ENCODE measurements at regions not wholly inside any gene's neighbourhood (a gene's known extent, or its start where the extent isn't known, plus 50 kb on each side); places are given as distances from the start of the nearest gene placed in this dataset.

DNA sequence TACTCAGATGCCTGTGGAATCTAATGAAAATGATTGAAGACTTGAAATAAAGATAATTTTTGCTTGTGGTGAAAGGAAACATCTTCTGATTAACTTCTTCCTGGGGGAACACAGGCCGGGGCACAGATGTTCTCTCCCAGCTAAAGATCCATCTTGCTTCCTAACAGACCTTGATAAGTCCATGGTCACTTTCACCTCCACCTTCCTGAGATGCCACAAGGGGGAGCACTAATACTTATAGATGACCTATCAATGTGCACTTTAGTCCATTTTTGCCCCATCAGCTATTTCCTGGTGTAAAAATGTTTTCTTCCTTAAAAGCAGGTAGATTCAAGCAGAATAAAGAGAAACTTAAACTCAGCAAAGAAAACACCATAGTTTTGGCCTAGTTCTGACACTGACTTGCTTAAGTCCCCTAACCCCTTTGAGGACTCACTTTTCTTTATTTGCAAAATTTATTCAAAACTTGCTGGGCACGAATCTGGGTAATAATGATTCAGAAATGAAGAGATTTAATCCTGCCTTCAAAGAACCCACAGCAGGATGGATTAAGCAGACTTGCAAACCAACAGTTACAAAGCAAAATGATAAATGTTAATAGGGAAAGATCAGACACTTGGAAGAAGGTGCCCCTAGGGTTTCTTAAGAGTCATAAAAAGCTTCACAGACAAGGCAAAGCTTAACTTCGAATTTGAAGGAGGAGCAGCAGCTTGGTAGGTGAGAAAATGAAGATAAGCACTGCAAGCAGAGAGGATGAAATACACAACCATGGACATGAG is 158.7 kb downstream of the RAB38 start:
- Histone ChIP-seq H3K4me1 (no peaks in the 10 kb centered on the region), H3K27ac (no peak overlapping the region), H3K9me3 (no peaks in the 10 kb centered on the region), H3K36me3 (replicated peaks in 1 of 2; ENCODE audit: insufficient read depth in 1 of 2, low read depth in 2 of 2) (no peaks in the 10 kb centered on the region), H3K4me3 (no peak overlapping the region), H3K27me3 (no peaks in the 10 kb centered on the region)
- intact Hi-C loops (cut with DNase I): no loop called here
- DNase-seq (peak; percentile 81 to 92 (median 88)), ATAC-seq (peak; percentile 97)
- TF ChIP-seq POLR2A (IDR thresholded peaks at IDR 0.05): no peak
- TF ChIP-seq, protein P1, sequence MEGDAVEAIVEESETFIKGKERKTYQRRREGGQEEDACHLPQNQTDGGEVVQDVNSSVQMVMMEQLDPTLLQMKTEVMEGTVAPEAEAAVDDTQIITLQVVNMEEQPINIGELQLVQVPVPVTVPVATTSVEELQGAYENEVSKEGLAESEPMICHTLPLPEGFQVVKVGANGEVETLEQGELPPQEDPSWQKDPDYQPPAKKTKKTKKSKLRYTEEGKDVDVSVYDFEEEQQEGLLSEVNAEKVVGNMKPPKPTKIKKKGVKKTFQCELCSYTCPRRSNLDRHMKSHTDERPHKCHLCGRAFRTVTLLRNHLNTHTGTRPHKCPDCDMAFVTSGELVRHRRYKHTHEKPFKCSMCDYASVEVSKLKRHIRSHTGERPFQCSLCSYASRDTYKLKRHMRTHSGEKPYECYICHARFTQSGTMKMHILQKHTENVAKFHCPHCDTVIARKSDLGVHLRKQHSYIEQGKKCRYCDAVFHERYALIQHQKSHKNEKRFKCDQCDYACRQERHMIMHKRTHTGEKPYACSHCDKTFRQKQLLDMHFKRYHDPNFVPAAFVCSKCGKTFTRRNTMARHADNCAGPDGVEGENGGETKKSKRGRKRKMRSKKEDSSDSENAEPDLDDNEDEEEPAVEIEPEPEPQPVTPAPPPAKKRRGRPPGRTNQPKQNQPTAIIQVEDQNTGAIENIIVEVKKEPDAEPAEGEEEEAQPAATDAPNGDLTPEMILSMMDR (IDR thresholded peaks at IDR 0.05): peak; percentile 55 to 90 (median 85)
- 25 to 32% methylated on average over 3 of the region's 3 CpGs for WGBS, 2 donors

DNA sequence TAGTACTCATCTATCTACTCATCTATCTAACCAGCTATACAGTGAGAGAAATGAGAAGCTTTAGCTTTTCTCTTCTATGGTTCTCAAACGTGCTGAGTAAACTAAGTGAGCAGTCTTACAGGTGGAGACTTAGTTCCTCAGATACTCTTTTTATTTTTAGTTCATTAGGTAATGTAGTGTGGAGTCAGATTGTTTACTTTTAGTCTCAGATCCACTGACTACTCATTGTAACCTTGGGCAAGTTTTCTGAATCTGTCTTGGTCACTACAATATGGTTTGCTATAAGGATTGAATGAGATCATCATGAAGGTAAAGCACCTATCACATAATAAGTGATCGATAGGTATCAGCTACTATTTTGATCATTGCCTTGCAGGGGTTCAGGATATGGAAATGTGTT is 160.1 kb downstream of the RAB38 start:
- no peaks in the 10 kb centered on the region for H3K27me3 ChIP-seq
- intact Hi-C loops (cut with DNase I): no loop called here
- H3K27ac ChIP-seq: no peak overlapping the region
- ATAC-seq (no peak), DNase-seq (no peak)
- no peak for TF ChIP-seq POLR2A (IDR thresholded peaks at IDR 0.05)
- TF ChIP-seq, protein P1 (IDR thresholded peaks at IDR 0.05): no peak
- WGBS, 2 donors: 40 to 52% methylated on average over 2 of the region's 2 CpGs
- no peaks in the 10 kb centered on the region for H3K9me3 ChIP-seq
- H3K36me3 ChIP-seq (replicated peaks in 1 of 2; ENCODE audit: insufficient read depth in 1 of 2, low read depth in 2 of 2): no peaks in the 10 kb centered on the region
- H3K4me3 ChIP-seq: no peak overlapping the region
- H3K4me1 ChIP-seq: no peaks in the 10 kb centered on the region

DNA sequence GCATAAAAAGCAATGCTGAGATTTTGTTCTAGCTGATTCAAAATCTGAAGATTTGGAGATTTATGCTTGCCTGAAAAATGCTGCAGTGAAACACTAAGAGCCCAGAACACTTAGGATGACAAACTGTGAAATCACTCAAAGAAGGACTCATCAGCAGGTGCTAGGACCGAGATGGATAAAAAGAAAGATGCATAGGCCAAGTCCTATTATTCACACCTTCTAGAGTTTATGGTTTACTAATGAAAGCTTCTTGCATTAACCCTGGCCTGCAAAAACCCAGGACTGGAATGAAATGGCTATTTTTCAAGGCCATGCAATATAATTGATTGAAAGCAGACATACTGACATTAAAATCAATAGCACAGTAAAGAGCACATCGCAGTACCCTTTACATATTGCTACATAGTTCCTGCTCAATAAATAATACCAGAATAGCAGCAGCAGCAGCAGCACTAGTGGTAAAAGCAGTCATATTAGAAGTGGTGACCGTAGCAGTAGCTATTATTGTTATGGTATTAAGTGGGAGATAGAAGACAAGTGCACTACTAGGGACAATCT is 161.7 kb downstream of the RAB38 start:
- no peak overlapping the region for H3K27ac ChIP-seq
- intact Hi-C loops (cut with DNase I): no loop called here
- no peaks in the 10 kb centered on the region for H3K4me1 ChIP-seq
- H3K27me3 ChIP-seq: no peaks in the 10 kb centered on the region
- no peaks in the 10 kb centered on the region for H3K9me3 ChIP-seq
- H3K4me3 ChIP-seq: no peak overlapping the region
- H3K36me3 ChIP-seq (replicated peaks in 1 of 2; ENCODE audit: insufficient read depth in 1 of 2, low read depth in 2 of 2): no peaks in the 10 kb centered on the region
- no peak for ATAC-seq
- no peak for DNase-seq
- WGBS, 2 donors: 51 to 59% methylated on average over 3 of the region's 3 CpGs
- no peak for TF ChIP-seq POLR2A (IDR thresholded peaks at IDR 0.05)
- TF ChIP-seq, protein P1 (IDR thresholded peaks at IDR 0.05): no peak

DNA sequence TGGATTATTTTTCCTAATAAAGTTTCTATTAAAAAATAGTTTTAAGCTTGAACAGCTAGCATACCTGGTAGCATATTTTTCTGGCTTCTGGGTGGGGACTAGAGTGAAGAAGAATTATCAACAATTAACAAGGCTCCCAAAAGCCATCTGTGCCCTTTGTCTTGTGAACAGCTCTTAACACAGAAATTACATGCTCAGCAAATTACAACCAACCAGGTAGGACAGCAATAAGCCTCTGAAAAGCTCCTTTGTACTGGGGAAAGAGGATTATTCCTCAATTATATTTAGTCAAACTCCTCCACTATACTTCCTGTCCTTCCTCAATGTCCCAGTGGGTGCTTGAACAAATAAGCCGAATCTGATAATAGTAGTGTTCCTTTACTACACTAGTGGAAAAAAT is 162.8 kb downstream of the RAB38 start:
- no peaks in the 10 kb centered on the region for H3K4me1 ChIP-seq
- TF ChIP-seq POLR2A (IDR thresholded peaks at IDR 0.05): no peak
- TF ChIP-seq, protein P1 (IDR thresholded peaks at IDR 0.05): no peak
- H3K27me3 ChIP-seq: no peaks in the 10 kb centered on the region
- no peaks in the 10 kb centered on the region for H3K9me3 ChIP-seq
- ATAC-seq: no peak
- DNase-seq: no peak
- H3K4me3 ChIP-seq: no peak overlapping the region
- no peaks in the 10 kb centered on the region for H3K36me3 ChIP-seq (replicated peaks in 1 of 2; ENCODE audit: insufficient read depth in 1 of 2, low read depth in 2 of 2)
- no peak overlapping the region for H3K27ac ChIP-seq
- WGBS, 2 donors: 38 to 56% methylated on average over 1 of the region's 1 CpG
- intact Hi-C loops (cut with DNase I): no loop called here

DNA sequence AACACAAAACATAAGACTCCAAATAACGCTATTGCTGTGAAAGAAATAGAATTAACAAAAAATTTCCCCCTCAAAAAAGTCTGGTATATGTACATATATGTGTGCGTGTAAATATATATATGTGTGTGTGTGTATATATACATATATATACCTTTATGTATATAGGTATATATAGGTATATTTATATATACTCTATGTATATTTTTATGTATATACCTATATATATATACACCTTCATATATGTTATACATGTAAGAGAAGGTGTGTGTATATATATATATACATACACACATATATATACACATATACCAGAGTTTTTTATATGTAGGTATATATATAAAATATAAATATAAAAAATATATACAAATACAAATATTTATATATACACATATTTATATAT is 199.2 kb downstream of the RAB38 start:
- Histone ChIP-seq H3K4me3 (no peak overlapping the region), H3K9me3 (no peaks in the 10 kb centered on the region), H3K27ac (no peak overlapping the region), H3K27me3 (no peaks in the 10 kb centered on the region), H3K4me1 (no peaks in the 10 kb centered on the region), H3K36me3 (replicated peaks in 1 of 2; ENCODE audit: insufficient read depth in 1 of 2, low read depth in 2 of 2) (no peaks in the 10 kb centered on the region)
- intact Hi-C loops (cut with DNase I): no loop called here
- ATAC-seq (no peak), DNase-seq (no peak)
- no peak for TF ChIP-seq POLR2A (IDR thresholded peaks at IDR 0.05)
- TF ChIP-seq, protein P1 (IDR thresholded peaks at IDR 0.05): no peak
- WGBS, 2 donors: 70 to 72% methylated on average over 2 of the region's 2 CpGs
